IMR-90 (cell line): ENCODE measurements at regions not wholly inside any gene's neighbourhood (a gene's known extent, or its start where the extent isn't known, plus 50 kb on each side); places are given as distances from the start of the nearest gene placed in this dataset.

ENCODE experiments used
- ATAC-seq: fragments of 200-7000 bp; cut with Tn5 transposase; 2 replicates; pipeline ENCODE4 v1.9.1; 2020; ENCODE audit warnings: low read depth, mild to moderate bottlenecking, moderate library complexity
- BruUV-seq: library from RNA; stranded (reverse); fragments of 400-500 nt; replicated peaks from 2 replicates; lab custom pipeline; 2021; lab: Mats Ljungman, UMichigan
- CTCF ChIA-PET: fragments of 300-600 bp; formaldehyde crosslinking; extraction: SDS; loops from one replicate; lab custom pipeline; 2021; ENCODE audit warnings: antibody characterized with exemption; lab: Yijun Ruan, JAX
- POLR2A ChIA-PET: fragments of 300-600 bp; sonication (Branson Sonifier 250); formaldehyde crosslinking; loops from one replicate; lab custom pipeline; 2022; ENCODE audit warnings: antibody characterized with exemption; ENCODE audit not compliant: unreplicated experiment; lab: Charles Lee
- DNase-seq: peaks from one replicate; pipeline ENCODE4 v3.0.0; 2013
- H2AFZ ChIP-seq: replicated peaks from 2 replicates; pipeline ENCODE3; 2013; ENCODE audit warnings: low read length, mild to moderate bottlenecking; ENCODE audit not compliant: poor library complexity
- H2AK5ac ChIP-seq: 2 replicates; pipeline ENCODE4 v1.6.1; 2013; ENCODE audit warnings: low read depth, low read length, inconsistent platforms
- H2AK9ac ChIP-seq: replicated peaks from 2 replicates; pipeline ENCODE3; 2013; ENCODE audit warnings: mild to moderate bottlenecking, low read depth, low read length, moderate library complexity; ENCODE audit not compliant: poor library complexity
- H2BK120ac ChIP-seq: 2 replicates; pipeline ENCODE4 v1.6.1; 2013; ENCODE audit warnings: low read depth, low read length, inconsistent platforms
- H2BK15ac ChIP-seq: 3 replicates; pipeline ENCODE4 v1.6.1; 2013; ENCODE audit warnings: low read depth, low read length, inconsistent platforms
- H2BK20ac ChIP-seq: 2 replicates; pipeline ENCODE4 v1.6.1; 2013; ENCODE audit warnings: low read depth, mild to moderate bottlenecking, inconsistent platforms, low read length, moderate library complexity
- H2BK5ac ChIP-seq: 2 replicates; pipeline ENCODE4 v1.6.1; 2013; ENCODE audit warnings: mild to moderate bottlenecking, low read depth, low read length, inconsistent platforms; ENCODE audit not compliant: poor library complexity, severe bottlenecking
- H3K14ac ChIP-seq: replicated peaks from 2 replicates; pipeline ENCODE4 v1.6.1; 2013; ENCODE audit warnings: low read depth, low read length, inconsistent platforms
- H3K18ac ChIP-seq: 2 replicates; pipeline ENCODE4 v1.6.1; 2013; ENCODE audit warnings: low read depth, low read length, control low read depth
- H3K23ac ChIP-seq: 2 replicates; pipeline ENCODE4 v1.6.1; 2013; ENCODE audit warnings: low read depth, low read length, inconsistent platforms
- H3K27ac ChIP-seq: 2 replicates; pipeline ENCODE4 v1.5.1; 2013; ENCODE audit warnings: mild to moderate bottlenecking, control low read depth, low read length; ENCODE audit not compliant: insufficient read depth
- H3K27me3 ChIP-seq: 2 replicates; pipeline ENCODE4 v1.6.1; 2013; ENCODE audit warnings: low read length; ENCODE audit not compliant: control insufficient read depth, insufficient read depth
- H3K36me3 ChIP-seq: 2 replicates; pipeline ENCODE4 v1.6.1; 2013; ENCODE audit warnings: low read length, mixed read lengths; ENCODE audit not compliant: control insufficient read depth, insufficient read depth
- H3K4ac ChIP-seq: 2 replicates; pipeline ENCODE4 v1.6.1; 2013; ENCODE audit warnings: low read depth, low read length, inconsistent platforms
- H3K4me1 ChIP-seq: 2 replicates; pipeline ENCODE4 v1.6.1; 2013; ENCODE audit warnings: low read length, mixed read lengths; ENCODE audit not compliant: control insufficient read depth, insufficient read depth
- H3K4me2 ChIP-seq: 2 replicates; pipeline ENCODE4 v1.6.1; 2013; ENCODE audit warnings: low read depth, mild to moderate bottlenecking, control low read depth, low read length, moderate library complexity
- H3K4me3 ChIP-seq: 2 replicates; pipeline ENCODE4 v1.5.1; 2013; ENCODE audit warnings: low read depth, mild to moderate bottlenecking, control low read depth, low read length, moderate library complexity; ENCODE audit not compliant: insufficient read depth
- H3K56ac ChIP-seq: 2 replicates; pipeline ENCODE4 v1.6.1; 2013; ENCODE audit warnings: low read length, inconsistent platforms; ENCODE audit not compliant: insufficient read depth; ENCODE audit errors: extremely low read depth
- H3K79me1 ChIP-seq, 2 experiments: 2 replicates each; pipeline ENCODE4 v1.6.1; 2013; ENCODE audit warnings: low read length in 2 of 2, inconsistent platforms in 1 of 2, low read depth in 1 of 2
- H3K9ac ChIP-seq: 2 replicates; pipeline ENCODE4 v1.6.1; 2013; ENCODE audit warnings: low read depth, low read length, control low read depth
- H3K9me1 ChIP-seq: 2 replicates; pipeline ENCODE4 v1.6.1; 2013; ENCODE audit warnings: low read length, inconsistent platforms; ENCODE audit not compliant: insufficient read depth
- H3K9me3 ChIP-seq: 2 replicates; pipeline ENCODE4 v1.6.1; 2013; ENCODE audit warnings: low read length; ENCODE audit not compliant: control insufficient read depth, insufficient read depth
- H4K20me1 ChIP-seq: 2 replicates; pipeline ENCODE4 v1.6.1; 2013; ENCODE audit warnings: low read length, inconsistent platforms; ENCODE audit not compliant: insufficient read depth
- H4K5ac ChIP-seq: 2 replicates; pipeline ENCODE4 v1.6.1; 2013; ENCODE audit warnings: mild to moderate bottlenecking, low read depth, low read length, control low read depth
- H4K8ac ChIP-seq, 2 experiments: 2 replicates each; pipeline ENCODE4 v1.6.1; 2013; ENCODE audit warnings: low read depth in 2 of 2, low read length in 2 of 2, control low read depth in 1 of 2, inconsistent platforms in 1 of 2
- H4K91ac ChIP-seq: 2 replicates; pipeline ENCODE4 v1.6.1; 2013; ENCODE audit warnings: low read depth, low read length, inconsistent platforms; ENCODE audit not compliant: insufficient read depth
- CEBPB ChIP-seq: IDR thresholded peaks from 2 replicates; pipeline ENCODE4 v1.6.1; 2012; ENCODE audit warnings: low read depth, low read length, improper control_type of control experiment
- MAFK ChIP-seq: IDR thresholded peaks from 2 replicates; pipeline ENCODE4 v1.6.1; 2012; ENCODE audit warnings: low read depth, low read length, improper control_type of control experiment
- MAZ ChIP-seq: IDR thresholded peaks from 2 replicates; pipeline ENCODE4 v1.6.1; 2012; ENCODE audit warnings: low read depth, mild to moderate bottlenecking, low read length, improper control_type of control experiment, moderate library complexity, borderline replicate concordance
- MXI1 ChIP-seq: IDR thresholded peaks from 2 replicates; pipeline ENCODE4 v1.6.1; 2012; ENCODE audit warnings: low read depth, mild to moderate bottlenecking, low read length, moderate library complexity, borderline replicate concordance
- POLR2A ChIP-seq: IDR thresholded peaks from 2 replicates; pipeline ENCODE4 v1.6.1; 2012; ENCODE audit warnings: mild to moderate bottlenecking, low read depth, low read length
- RCOR1 ChIP-seq: IDR thresholded peaks from 2 replicates; pipeline ENCODE4 v1.6.1; 2012; ENCODE audit warnings: mild to moderate bottlenecking, low read length, improper control_type of control experiment; ENCODE audit not compliant: insufficient replicate concordance
- WGBS, 2 experiments: methylation state at CpG; one replicate each; pipeline versions ENCODE4 v1.1.5 to v1.1.7; 2013; ENCODE audit warnings: missing lambda C conversion rate in 2 of 2; ENCODE audit not compliant: insufficient read length in 1 of 2; ENCODE audit errors: extremely low coverage in 2 of 2; 5-methylcytosine and 5-hydroxymethylcytosine counted together
- dilution Hi-C: fragments of 300-500 bp; cut with HindIII; formaldehyde crosslinking; loops from one replicate; pipeline ENCODE4 v1.14.3; 2018; ENCODE audit warnings: low sequenced_read_pairs; ENCODE audit not compliant: unreplicated experiment
- in situ Hi-C: fragments of 300-500 bp; cut with MboI; formaldehyde crosslinking; loops from 3 replicates; pipeline ENCODE4 v1.14.3; 2019; ENCODE audit warnings: low sequenced_read_pairs, inconsistent platforms, mixed read lengths
- intact Hi-C: fragments of 100-400 bp; cut with micrococcal nuclease; formaldehyde crosslinking; loops from 2 replicates; pipeline ENCODE4 v1.10.0; 2022

GRCh38 chrX:26590849-26591248 lies 374.9 kb downstream of the MAGEB5 start:
- in situ Hi-C loops: no loop called here
- Histone ChIP-seq H2BK15ac (no peak overlapping the region), H3K36me3 (no peaks in the 10 kb centered on the region), H3K14ac (no peak overlapping the region), H2AK5ac (no peak overlapping the region), H2AK9ac (no peak overlapping the region), H2BK20ac (no peak overlapping the region), H3K4ac (no peak overlapping the region), H3K9me1 (no peaks in the 10 kb centered on the region), H2AFZ (no peak overlapping the region), H3K18ac (no peak overlapping the region), H3K4me1 (no peaks in the 10 kb centered on the region), H4K8ac (no peak overlapping the region), H3K9ac (no peak overlapping the region), H2BK120ac (no peak overlapping the region), H4K5ac (no peak overlapping the region), H3K23ac (no peak overlapping the region), H3K4me2 (no peak overlapping the region), H3K27me3 (no peaks in the 10 kb centered on the region), H3K79me1 (no peaks in the 10 kb centered on the region), H3K27ac (no peak overlapping the region), H4K20me1 (no peaks in the 10 kb centered on the region), H4K91ac (no peak overlapping the region), H2BK5ac (no peak overlapping the region), H3K56ac (no peak overlapping the region), H3K9me3 (no peaks in the 10 kb centered on the region), H3K4me3 (no peak overlapping the region)
- TF ChIP-seq MXI1 (no peak), MAZ (no peak), RCOR1 (no peak), POLR2A (no peak), CEBPB (0 out of 2 replicates have a peak, but pooled peaks have one; percentile 44), MAFK (peak; percentile 85)
- no TSS peak for BruUV-seq
- ChIA-PET POLR2A (no interaction called here), CTCF (no interaction called here)
- dilution Hi-C loops: no loop called here
- WGBS, 2 experiments: no CpG with 5 or more reads among the region's 6 CpGs
- DNase-seq (no peak), ATAC-seq (no peak)
- intact Hi-C loops: no loop called here
